SK-N-SH (cell line): ENCODE measurements at regions not wholly inside any gene's neighbourhood (a gene's known extent, or its start where the extent isn't known, plus 50 kb on each side); places are given as distances from the start of the nearest gene placed in this dataset.

ENCODE experiments used
- CTCF ChIA-PET: fragments of 300-600, 350-600 bp; formaldehyde crosslinking; extraction: SDS; loops from one replicate; lab custom pipeline; 2021; lab: Yijun Ruan, JAX
- POLR2A ChIA-PET: fragments of 350-600 bp; sonication (Branson Sonifier 250); formaldehyde crosslinking; extraction: SDS; loops from one replicate; lab custom pipeline; 2020; ENCODE audit warnings: antibody characterized with exemption, inconsistent platforms; lab: Yijun Ruan, JAX
- DNase-seq: peaks from one replicate; pipeline ENCODE4 v3.0.0; 2012
- H2AFZ ChIP-seq: fragments of 200-600 bp; sonication (generic); 2 replicates; pipeline ENCODE4 v1.8.1; 2016; ENCODE audit warnings: antibody characterized with exemption, mild to moderate bottlenecking, low read depth
- H3F3A ChIP-seq: fragments of 200-600 bp; sonication (generic); replicated peaks from 2 replicates; pipeline ENCODE3; 2016; ENCODE audit warnings: antibody characterized with exemption, mild to moderate bottlenecking; ENCODE audit not compliant: insufficient read depth
- H3K27ac ChIP-seq, 2 experiments: fragments of 200-500 bp in 1 of 2; fragments of 200-600 bp in 1 of 2; sonication (Bioruptor generic) in 1 of 2; sonication (generic), shearing (Covaris generic) in 1 of 2; 2 replicates each; pipeline versions ENCODE4 v1.5.1 to v1.6.1; 2014 to 2016; ENCODE audit warnings: low read depth in 2 of 2, inconsistent platforms in 1 of 2, low read length in 1 of 2, mild to moderate bottlenecking in 1 of 2, mixed read lengths in 1 of 2
- H3K27me3 ChIP-seq: fragments of 200-600 bp; sonication (generic), shearing (Covaris generic); 2 replicates; pipeline ENCODE4 v1.6.1; 2016; ENCODE audit warnings: mixed run types; ENCODE audit not compliant: insufficient read depth
- H3K36me3 ChIP-seq, 2 experiments: fragments of 200-500 bp in 1 of 2; fragments of 200-600 bp in 1 of 2; sonication (Bioruptor generic) in 1 of 2; sonication (generic) in 1 of 2; replicated peaks in 1 of 2; 2 replicates each; pipeline versions ENCODE3 to v1.5.1; 2014 to 2016; ENCODE audit warnings: low read length in 1 of 2, mild to moderate bottlenecking in 1 of 2; ENCODE audit not compliant: insufficient read depth in 2 of 2, control insufficient read depth in 1 of 2
- H3K4me1 ChIP-seq, 2 experiments: fragments of 200-500 bp in 1 of 2; fragments of 200-600 bp in 1 of 2; sonication (Bioruptor generic) in 1 of 2; sonication (generic), shearing (Covaris generic) in 1 of 2; 2 replicates each; pipeline versions ENCODE4 v1.5.1 to v1.6.1; 2014 to 2016; ENCODE audit warnings: low read depth in 1 of 2, low read length in 1 of 2, mixed run types in 1 of 2; ENCODE audit not compliant: insufficient read depth in 2 of 2, control insufficient read depth in 1 of 2
- H3K4me2 ChIP-seq: fragments of 200-600 bp; sonication (generic), shearing (Covaris generic); 2 replicates; pipeline ENCODE4 v1.6.1; 2017; ENCODE audit warnings: mixed run types
- H3K4me3 ChIP-seq, 2 experiments: fragments of 200-500 bp in 1 of 2; fragments of 200-600 bp in 1 of 2; sonication (Bioruptor generic) in 1 of 2; sonication (generic), shearing (Covaris generic) in 1 of 2; 2 replicates each; pipeline versions ENCODE4 v1.5.1 to v1.8.1; 2014 to 2016; ENCODE audit warnings: low read depth in 2 of 2, inconsistent platforms in 1 of 2, low read length in 1 of 2, mild to moderate bottlenecking in 1 of 2, mixed read lengths in 1 of 2, moderate library complexity in 1 of 2
- H3K79me2 ChIP-seq: fragments of 200-600 bp; sonication (generic); 2 replicates; pipeline ENCODE4 v1.8.1; 2017; ENCODE audit warnings: mild to moderate bottlenecking; ENCODE audit not compliant: insufficient read depth
- H3K9ac ChIP-seq: fragments of 200-600 bp; sonication (generic); 2 replicates; pipeline ENCODE4 v1.6.1; 2017; ENCODE audit warnings: mixed run types
- H3K9me2 ChIP-seq: fragments of 200-600 bp; sonication (generic); 2 replicates; pipeline ENCODE4 v1.6.1; 2017; ENCODE audit warnings: mixed run types
- H3K9me3 ChIP-seq: fragments of 200-600 bp; sonication (generic); 2 replicates; pipeline ENCODE4 v1.6.1; 2017; ENCODE audit warnings: mixed run types, mild to moderate bottlenecking, moderate library complexity
- H4K20me1 ChIP-seq: fragments of 200-600 bp; sonication (generic); 2 replicates; pipeline ENCODE4 v1.6.1; 2017; ENCODE audit warnings: mild to moderate bottlenecking, mixed run types; ENCODE audit not compliant: insufficient read depth
- CHD2 ChIP-seq: fragments of 150-350 bp; IDR thresholded peaks from 2 replicates; pipeline ENCODE4 v1.6.1; 2018; ENCODE audit warnings: low read length; ENCODE audit not compliant: partially characterized antibody
- EP300 ChIP-seq, 2 experiments: IDR thresholded peaks; 2 replicates each; pipeline versions ENCODE4 v1.4.0 to v1.6.1; 2012; ENCODE audit warnings: borderline replicate concordance in 1 of 2, low read depth in 1 of 2, low read length in 1 of 2
- EZH2phosphoT487 ChIP-seq: fragments of 200-600 bp; sonication (generic); IDR thresholded peaks from 2 replicates; pipeline ENCODE4 v1.6.1; 2017; ENCODE audit warnings: low read depth, mixed run types, mild to moderate bottlenecking, antibody characterized with exemption, moderate library complexity, borderline replicate concordance
- FOSL2 ChIP-seq: IDR thresholded peaks from 2 replicates; pipeline ENCODE4 v1.4.0; 2012; ENCODE audit warnings: low read depth, mild to moderate bottlenecking, moderate library complexity, borderline replicate concordance
- FOXM1 ChIP-seq: IDR thresholded peaks from 2 replicates; pipeline ENCODE4 v1.4.0; 2012; ENCODE audit warnings: low read depth, mild to moderate bottlenecking
- JUND ChIP-seq: IDR thresholded peaks from 2 replicates; pipeline ENCODE4 v1.4.0; 2012
- MEF2A ChIP-seq: IDR thresholded peaks from 2 replicates; pipeline ENCODE4 v1.4.0; 2012; ENCODE audit warnings: low read depth, borderline replicate concordance
- MXI1 ChIP-seq: IDR thresholded peaks from 2 replicates; pipeline ENCODE4 v1.6.1; 2012; ENCODE audit warnings: mild to moderate bottlenecking, low read depth, low read length, improper control_type of control experiment
- NFIC ChIP-seq: IDR thresholded peaks from 2 replicates; pipeline ENCODE4 v1.4.0; 2012; ENCODE audit warnings: borderline replicate concordance
- RAD21 ChIP-seq: IDR thresholded peaks from 2 replicates; pipeline ENCODE4 v1.6.1; 2012; ENCODE audit warnings: mild to moderate bottlenecking, low read length
- RCOR1 ChIP-seq: fragments of 150-350 bp; IDR thresholded peaks from 2 replicates; pipeline ENCODE4 v1.6.1; 2017; ENCODE audit warnings: antibody characterized with exemption, low read length
- RFX5 ChIP-seq: IDR thresholded peaks from 2 replicates; pipeline ENCODE4 v1.6.1; 2012; ENCODE audit warnings: mild to moderate bottlenecking, improper control_type of control experiment, low read length
- RXRA ChIP-seq: IDR thresholded peaks from 2 replicates; pipeline ENCODE4 v1.4.0; 2012; ENCODE audit warnings: low read depth, mild to moderate bottlenecking, borderline replicate concordance
- TAF1 ChIP-seq: IDR thresholded peaks from 2 replicates; pipeline ENCODE4 v1.6.1; 2012; ENCODE audit warnings: low read depth, mild to moderate bottlenecking, low read length, moderate library complexity, borderline replicate concordance
- TCF12 ChIP-seq: IDR thresholded peaks from 2 replicates; pipeline ENCODE4 v1.4.0; 2012
- TEAD4 ChIP-seq: IDR thresholded peaks from 2 replicates; pipeline ENCODE4 v1.4.0; 2012; ENCODE audit warnings: mild to moderate bottlenecking, borderline replicate concordance; ENCODE audit not compliant: insufficient read depth
- USF2 ChIP-seq: fragments of 150-350 bp; IDR thresholded peaks from 2 replicates; pipeline ENCODE4 v1.6.1; 2017; ENCODE audit warnings: antibody characterized with exemption, low read length, low read depth, borderline replicate concordance
- YY1 ChIP-seq: IDR thresholded peaks from 2 replicates; pipeline ENCODE4 v1.4.0; 2012; ENCODE audit warnings: low read depth, mild to moderate bottlenecking
- ZBTB33 ChIP-seq: IDR thresholded peaks from 2 replicates; pipeline ENCODE4 v1.4.0; 2012; ENCODE audit warnings: low read depth, borderline replicate concordance
- WGBS: methylation state at CpG from one replicate; pipeline ENCODE4 v1.1.6; 2017; ENCODE audit warnings: low lambda C conversion rate; 5-methylcytosine and 5-hydroxymethylcytosine counted together
- TF ChIP-seq, protein P1 (sequence below): IDR thresholded peaks from 2 replicates; pipeline ENCODE4 v1.4.0; 2012; ENCODE audit warnings: low read depth
- TF ChIP-seq, protein P2 (sequence below): IDR thresholded peaks from 2 replicates; pipeline ENCODE4; 2012
- TF ChIP-seq, protein P3 (sequence below): IDR thresholded peaks from 2 replicates; pipeline ENCODE4 v1.6.1; 2012; ENCODE audit warnings: mild to moderate bottlenecking, low read depth, low read length, moderate library complexity

GRCh38 chr17:71488851-71489250, 632.0 kb upstream of the SOX9 start (continued):
- TF ChIP-seq USF2 = no peak

DNA sequence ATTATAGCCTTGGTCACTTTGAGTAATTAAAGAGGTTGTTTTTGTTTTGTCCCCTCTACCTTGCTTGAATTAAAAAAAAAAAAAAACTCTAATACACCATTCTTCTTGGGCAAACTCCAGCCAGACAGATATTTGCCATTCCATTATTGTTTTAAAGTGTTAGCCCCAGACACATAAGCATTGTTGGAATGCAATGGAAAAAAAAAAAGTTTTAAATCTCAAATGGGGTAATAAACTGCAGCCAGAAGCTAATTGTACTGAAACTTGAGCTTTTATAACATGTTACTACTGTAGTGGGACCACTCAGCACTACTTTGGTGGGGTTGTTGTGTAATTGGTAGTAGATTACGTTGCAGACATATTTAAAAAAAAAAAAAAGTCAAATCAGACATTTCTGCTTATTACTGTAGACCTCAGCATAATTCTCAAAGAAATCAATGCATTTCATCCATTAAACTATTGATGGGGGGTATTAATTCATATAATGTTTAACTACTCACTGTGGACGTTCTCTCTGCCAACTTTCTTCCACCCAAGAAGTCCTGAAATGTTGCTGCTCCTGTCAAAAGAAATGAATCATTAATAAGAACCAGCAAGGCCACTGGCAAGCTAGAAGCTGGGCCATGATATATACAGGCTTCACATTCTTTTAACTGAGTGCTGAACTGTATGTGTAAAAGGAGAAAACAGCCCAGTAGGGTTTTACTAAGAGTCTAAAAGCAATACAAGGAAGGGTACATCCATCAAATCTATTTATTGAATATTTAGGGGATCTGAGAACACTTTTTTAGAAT, 626.6 kb upstream of the SOX9 start:
- TF ChIP-seq JUND (peak; percentile 70), EZH2phosphoT487 (no peak), RXRA (peak; percentile 22; the same call in 1 of the 2 replicates), TAF1 (no peak), MXI1 (no peak), EP300 (IDR thresholded peaks at IDR 0.05; ENCODE audit: borderline replicate concordance in 1 of 2, low read depth in 1 of 2, low read length in 1 of 2) (peak in 1 of 2 experiments; percentile 60; a peak in 2 of 4 replicates), FOXM1 (0 out of 2 replicates have a peak, but pooled peaks have one; percentile 17), FOSL2 (peak; percentile 66), ZBTB33 (no peak), TCF12 (peak; percentile 88), RAD21 (no peak), YY1 (no peak), MEF2A (peak; percentile 11; the same call in 1 of the 2 replicates), RFX5 (no peak), TEAD4 (peak; percentile 65; the same call in 1 of the 2 replicates), CHD2 (no peak), NFIC (peak; percentile 68), RCOR1 (no peak)
- TF ChIP-seq, protein P1, sequence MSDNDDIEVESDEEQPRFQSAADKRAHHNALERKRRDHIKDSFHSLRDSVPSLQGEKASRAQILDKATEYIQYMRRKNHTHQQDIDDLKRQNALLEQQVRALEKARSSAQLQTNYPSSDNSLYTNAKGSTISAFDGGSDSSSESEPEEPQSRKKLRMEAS = peak; percentile 19; the same call in 1 of the 2 replicates
- TF ChIP-seq, protein P2, sequence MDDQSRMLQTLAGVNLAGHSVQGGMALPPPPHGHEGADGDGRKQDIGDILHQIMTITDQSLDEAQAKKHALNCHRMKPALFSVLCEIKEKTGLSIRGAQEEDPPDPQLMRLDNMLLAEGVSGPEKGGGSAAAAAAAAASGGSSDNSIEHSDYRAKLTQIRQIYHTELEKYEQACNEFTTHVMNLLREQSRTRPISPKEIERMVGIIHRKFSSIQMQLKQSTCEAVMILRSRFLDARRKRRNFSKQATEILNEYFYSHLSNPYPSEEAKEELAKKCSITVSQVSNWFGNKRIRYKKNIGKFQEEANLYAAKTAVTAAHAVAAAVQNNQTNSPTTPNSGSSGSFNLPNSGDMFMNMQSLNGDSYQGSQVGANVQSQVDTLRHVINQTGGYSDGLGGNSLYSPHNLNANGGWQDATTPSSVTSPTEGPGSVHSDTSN = peak; percentile 93
- TF ChIP-seq, protein P3, sequence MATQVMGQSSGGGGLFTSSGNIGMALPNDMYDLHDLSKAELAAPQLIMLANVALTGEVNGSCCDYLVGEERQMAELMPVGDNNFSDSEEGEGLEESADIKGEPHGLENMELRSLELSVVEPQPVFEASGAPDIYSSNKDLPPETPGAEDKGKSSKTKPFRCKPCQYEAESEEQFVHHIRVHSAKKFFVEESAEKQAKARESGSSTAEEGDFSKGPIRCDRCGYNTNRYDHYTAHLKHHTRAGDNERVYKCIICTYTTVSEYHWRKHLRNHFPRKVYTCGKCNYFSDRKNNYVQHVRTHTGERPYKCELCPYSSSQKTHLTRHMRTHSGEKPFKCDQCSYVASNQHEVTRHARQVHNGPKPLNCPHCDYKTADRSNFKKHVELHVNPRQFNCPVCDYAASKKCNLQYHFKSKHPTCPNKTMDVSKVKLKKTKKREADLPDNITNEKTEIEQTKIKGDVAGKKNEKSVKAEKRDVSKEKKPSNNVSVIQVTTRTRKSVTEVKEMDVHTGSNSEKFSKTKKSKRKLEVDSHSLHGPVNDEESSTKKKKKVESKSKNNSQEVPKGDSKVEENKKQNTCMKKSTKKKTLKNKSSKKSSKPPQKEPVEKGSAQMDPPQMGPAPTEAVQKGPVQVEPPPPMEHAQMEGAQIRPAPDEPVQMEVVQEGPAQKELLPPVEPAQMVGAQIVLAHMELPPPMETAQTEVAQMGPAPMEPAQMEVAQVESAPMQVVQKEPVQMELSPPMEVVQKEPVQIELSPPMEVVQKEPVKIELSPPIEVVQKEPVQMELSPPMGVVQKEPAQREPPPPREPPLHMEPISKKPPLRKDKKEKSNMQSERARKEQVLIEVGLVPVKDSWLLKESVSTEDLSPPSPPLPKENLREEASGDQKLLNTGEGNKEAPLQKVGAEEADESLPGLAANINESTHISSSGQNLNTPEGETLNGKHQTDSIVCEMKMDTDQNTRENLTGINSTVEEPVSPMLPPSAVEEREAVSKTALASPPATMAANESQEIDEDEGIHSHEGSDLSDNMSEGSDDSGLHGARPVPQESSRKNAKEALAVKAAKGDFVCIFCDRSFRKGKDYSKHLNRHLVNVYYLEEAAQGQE = no peak
- no peak overlapping the region for H3K4me3 ChIP-seq
- peak overlapping the region; percentile 58 to 82; a peak in 3 of 4 replicates for H3K27ac ChIP-seq
- no peak for DNase-seq
- H3K79me2 ChIP-seq = no peaks in the 10 kb centered on the region
- CTCF ChIA-PET = interaction anchor here (0.6 to 1.3 kb wide), 2 partner anchors 11 to 1066 kb away, joined by 3 to 5 read pairs; no protein-coding TSS in a partner anchor
- H3K36me3 ChIP-seq = no peaks in the 10 kb centered on the region
- H4K20me1 ChIP-seq = no peaks in the 10 kb centered on the region
- no peaks in the 10 kb centered on the region for H3K9me3 ChIP-seq
- H3K27me3 ChIP-seq = no peaks in the 10 kb centered on the region
- no peak overlapping the region for H3K9ac ChIP-seq
- WGBS = 24% methylated on average over 2 of the region's 2 CpGs
- POLR2A ChIA-PET = no interaction called here
- H3K4me2 ChIP-seq = peak overlapping the region; percentile 30
- H3K9me2 ChIP-seq = no peaks in the 10 kb centered on the region
- peaks cover 0 to 8% of the 10 kb centered on the region in 2 experiments; a peak in 1 of 4 replicates for H3K4me1 ChIP-seq
- no peak overlapping the region for H2AFZ ChIP-seq
- peaks cover 17% of the 10 kb centered on the region for H3F3A ChIP-seq
